GM10266 (cell line): ENCODE measurements at regions not wholly inside any gene's neighbourhood (a gene's known extent, or its start where the extent isn't known, plus 50 kb on each side); places are given as distances from the start of the nearest gene placed in this dataset.
A peak's percentile ranks its signal among the peaks of the same experiment; 100 is the strongest.

Source experiments
- DNase-seq: peaks from one replicate; pipeline ENCODE4 v3.0.0; 2012; ENCODE audit errors: extremely low spot score
- CTCF ChIP-seq: IDR thresholded peaks from 2 replicates; pipeline ENCODE4 v1.5.1; 2012; ENCODE audit warnings: mild to moderate bottlenecking, low read depth; ENCODE audit not compliant: control insufficient read depth, insufficient read depth; ENCODE audit errors: missing control alignments

- DNase-seq: no peak
- no peak for TF ChIP-seq CTCF
Observed at GRCh38 chr7:88548399-88548798, 211.1 kb upstream of the ZNF804B start.

- peak; percentile 66 for TF ChIP-seq CTCF
- peak; percentile 22 for DNase-seq
Observed at GRCh38 chr7:88546808-88547207, 212.7 kb upstream of the ZNF804B start.

- TF ChIP-seq CTCF: no peak
Observed at GRCh38 chr7:88545663-88546062, 213.8 kb upstream of the ZNF804B start.

GRCh38 chr7:88540012-88540411 is 219.5 kb upstream of the ZNF804B start:
- DNase-seq: no peak
- TF ChIP-seq CTCF: no peak

More at GRCh38 chr7:88545663-88546062, 213.8 kb upstream of the ZNF804B start:
- no peak for DNase-seq

GRCh38 chr7:88539518-88539917 is 220.0 kb upstream of the ZNF804B start:
- no peak for TF ChIP-seq CTCF
- no peak for DNase-seq

GRCh38 chr7:88523645-88524044 is 217.0 kb upstream of the STEAP4 start:
- DNase-seq: no peak
- no peak for TF ChIP-seq CTCF

- no peak for TF ChIP-seq CTCF
- DNase-seq: no peak
Observed at GRCh38 chr7:88522771-88523293, 216.1 kb upstream of the STEAP4 start.
